HepG2 (cell line): ENCODE measurements at regions not wholly inside any gene's neighbourhood (a gene's known extent, or its start where the extent isn't known, plus 50 kb on each side); places are given as distances from the start of the nearest gene placed in this dataset.

Source experiments
- ELF3 ChIP-seq: IDR thresholded peaks from 2 replicates; pipeline ENCODE4 v1.6.1; 2016; ENCODE audit warnings: missing genetic modification reagents, missing compliant biosample characterization
- GABPA ChIP-seq, 2 experiments: IDR thresholded peaks; 2 replicates each; pipeline ENCODE4 v1.6.1; 2011 to 2016; ENCODE audit warnings: low read depth in 2 of 2, low read length in 1 of 2, missing biosample characterization in 1 of 2, missing genetic modification characterization in 1 of 2
- HNF4G ChIP-seq, 2 experiments: sonication (generic) in 1 of 2; formaldehyde crosslinking in 1 of 2; IDR thresholded peaks; 2 replicates each; pipeline versions ENCODE4 v1.4.0 to v1.6.1; 2011 to 2020; ENCODE audit warnings: borderline replicate concordance in 2 of 2, low read depth in 2 of 2, mild to moderate bottlenecking in 2 of 2, low read length in 1 of 2, missing genetic modification reagents in 1 of 2, moderate library complexity in 1 of 2
- POLR2AphosphoS5 ChIP-seq: IDR thresholded peaks from 2 replicates; pipeline ENCODE4 v1.6.1; 2012; ENCODE audit warnings: low read depth, low read length
- RXRB ChIP-seq: IDR thresholded peaks from 2 replicates; pipeline ENCODE4 v1.6.1; 2016; ENCODE audit warnings: borderline replicate concordance, missing genetic modification reagents, missing compliant biosample characterization
- SKI ChIP-seq: fragments of 450-650 bp; IDR thresholded peaks from one replicate; pipeline ENCODE4 v1.6.1; 2018; ENCODE audit warnings: mild to moderate bottlenecking; ENCODE audit not compliant: partially characterized antibody
- THYN1 ChIP-seq: sonication (generic); formaldehyde crosslinking; IDR thresholded peaks from 2 replicates; pipeline ENCODE4 v1.8.1; 2023; ENCODE audit warnings: low read depth, mild to moderate bottlenecking, moderate library complexity, missing genetic modification reagents, borderline replicate concordance
- ZBTB7A ChIP-seq: sonication (generic); formaldehyde crosslinking; IDR thresholded peaks from 2 replicates; pipeline ENCODE4 v1.8.0; 2022; ENCODE audit warnings: mild to moderate bottlenecking, missing genetic modification reagents
- TF ChIP-seq, protein P1 (sequence below): sonication (generic); formaldehyde crosslinking; conservative IDR thresholded peaks from 2 replicates; pipeline ENCODE4 v1.4.0; 2020; ENCODE audit warnings: missing genetic modification reagents
- TF ChIP-seq, protein P2 (sequence below): sonication (generic); formaldehyde crosslinking; IDR thresholded peaks from 2 replicates; pipeline ENCODE4 v1.5.1; 2020; ENCODE audit warnings: mild to moderate bottlenecking, missing genetic modification reagents, moderate library complexity

DNA sequence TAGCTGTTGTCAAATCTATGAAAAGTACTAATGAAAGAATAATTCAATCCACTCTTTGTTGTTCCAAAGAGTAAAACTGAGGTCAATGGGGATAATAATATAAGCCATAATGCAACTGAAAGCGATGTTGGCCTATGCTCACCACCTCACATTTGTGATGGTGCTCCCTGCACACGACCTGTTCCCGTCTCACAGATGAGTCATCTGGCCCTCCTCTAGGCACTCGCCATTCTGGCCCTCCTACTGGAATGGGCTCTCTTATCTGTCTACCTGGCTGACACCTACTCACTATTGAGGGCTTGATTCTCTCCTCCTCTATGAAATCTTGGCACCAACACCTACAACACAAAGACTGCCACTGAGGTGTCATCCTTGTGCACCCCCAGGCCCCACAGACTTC lies 585.9 kb upstream of the ID2 start:
- no peak for TF ChIP-seq ZBTB7A
- TF ChIP-seq RXRB = no peak
- no peak for TF ChIP-seq GABPA (IDR thresholded peaks at IDR 0.05; ENCODE audit: low read depth, low read length)
- TF ChIP-seq GABPA (CRISPR knock-in tag; IDR thresholded peaks at IDR 0.05; ENCODE audit: low read depth) = no peak
- no peak for TF ChIP-seq HNF4G (IDR thresholded peaks at IDR 0.05; ENCODE audit: borderline replicate concordance, low read depth, low read length)
- no peak for TF ChIP-seq HNF4G (CRISPR knock-in tag; IDR thresholded peaks at IDR 0.05; ENCODE audit: borderline replicate concordance, low read depth)
- TF ChIP-seq, protein P1, sequence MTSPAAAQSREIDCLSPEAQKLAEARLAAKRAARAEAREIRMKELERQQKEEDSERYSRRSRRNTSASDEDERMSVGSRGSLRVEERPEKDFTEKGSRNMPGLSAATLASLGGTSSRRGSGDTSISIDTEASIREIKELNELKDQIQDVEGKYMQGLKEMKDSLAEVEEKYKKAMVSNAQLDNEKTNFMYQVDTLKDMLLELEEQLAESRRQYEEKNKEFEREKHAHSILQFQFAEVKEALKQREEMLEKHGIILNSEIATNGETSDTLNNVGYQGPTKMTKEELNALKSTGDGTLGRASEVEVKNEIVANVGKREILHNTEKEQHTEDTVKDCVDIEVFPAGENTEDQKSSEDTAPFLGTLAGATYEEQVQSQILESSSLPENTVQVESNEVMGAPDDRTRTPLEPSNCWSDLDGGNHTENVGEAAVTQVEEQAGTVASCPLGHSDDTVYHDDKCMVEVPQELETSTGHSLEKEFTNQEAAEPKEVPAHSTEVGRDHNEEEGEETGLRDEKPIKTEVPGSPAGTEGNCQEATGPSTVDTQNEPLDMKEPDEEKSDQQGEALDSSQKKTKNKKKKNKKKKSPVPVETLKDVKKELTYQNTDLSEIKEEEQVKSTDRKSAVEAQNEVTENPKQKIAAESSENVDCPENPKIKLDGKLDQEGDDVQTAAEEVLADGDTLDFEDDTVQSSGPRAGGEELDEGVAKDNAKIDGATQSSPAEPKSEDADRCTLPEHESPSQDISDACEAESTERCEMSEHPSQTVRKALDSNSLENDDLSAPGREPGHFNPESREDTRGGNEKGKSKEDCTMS (CRISPR knock-in tag) = no peak
- no peak for TF ChIP-seq POLR2AphosphoS5
- TF ChIP-seq SKI = no peak
- TF ChIP-seq ELF3 (CRISPR knock-in tag) = no peak
- TF ChIP-seq, protein P2, sequence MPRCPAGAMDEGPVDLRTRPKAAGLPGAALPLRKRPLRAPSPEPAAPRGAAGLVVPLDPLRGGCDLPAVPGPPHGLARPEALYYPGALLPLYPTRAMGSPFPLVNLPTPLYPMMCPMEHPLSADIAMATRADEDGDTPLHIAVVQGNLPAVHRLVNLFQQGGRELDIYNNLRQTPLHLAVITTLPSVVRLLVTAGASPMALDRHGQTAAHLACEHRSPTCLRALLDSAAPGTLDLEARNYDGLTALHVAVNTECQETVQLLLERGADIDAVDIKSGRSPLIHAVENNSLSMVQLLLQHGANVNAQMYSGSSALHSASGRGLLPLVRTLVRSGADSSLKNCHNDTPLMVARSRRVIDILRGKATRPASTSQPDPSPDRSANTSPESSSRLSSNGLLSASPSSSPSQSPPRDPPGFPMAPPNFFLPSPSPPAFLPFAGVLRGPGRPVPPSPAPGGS (CRISPR knock-in tag) = no peak
- no peak for TF ChIP-seq THYN1 (CRISPR knock-in tag)
